Upper lobe of left lung (tissue), 4 donors: ENCODE measurements at regions not wholly inside any gene's neighbourhood (a gene's known extent, or its start where the extent isn't known, plus 50 kb on each side); places are given as distances from the start of the nearest gene placed in this dataset.

ENCODE experiments used
- EP300 ChIP-seq, 4 donors: sonication (generic); formaldehyde crosslinking; IDR thresholded peaks; one replicate each; pipeline ENCODE4 v1.5.1; 2017; ENCODE audit warnings: antibody characterized with exemption in 4 of 4, control low read depth in 2 of 4
- POLR2AphosphoS5 ChIP-seq, 2 donors: sonication (generic); formaldehyde crosslinking; IDR thresholded peaks; one replicate each; pipeline ENCODE4 v1.5.1; 2017; ENCODE audit warnings: antibody characterized with exemption in 2 of 2
- TF ChIP-seq, protein P1 (sequence below), 6 experiments: fragments of 450-650 bp in 4 of 6; fragments of 200-600 bp in 2 of 6; sonication (generic) in 2 of 6; IDR thresholded peaks; one replicate each; pipeline ENCODE4 v1.5.1; 2016 to 2019; ENCODE audit warnings: antibody characterized with exemption in 6 of 6

DNA sequence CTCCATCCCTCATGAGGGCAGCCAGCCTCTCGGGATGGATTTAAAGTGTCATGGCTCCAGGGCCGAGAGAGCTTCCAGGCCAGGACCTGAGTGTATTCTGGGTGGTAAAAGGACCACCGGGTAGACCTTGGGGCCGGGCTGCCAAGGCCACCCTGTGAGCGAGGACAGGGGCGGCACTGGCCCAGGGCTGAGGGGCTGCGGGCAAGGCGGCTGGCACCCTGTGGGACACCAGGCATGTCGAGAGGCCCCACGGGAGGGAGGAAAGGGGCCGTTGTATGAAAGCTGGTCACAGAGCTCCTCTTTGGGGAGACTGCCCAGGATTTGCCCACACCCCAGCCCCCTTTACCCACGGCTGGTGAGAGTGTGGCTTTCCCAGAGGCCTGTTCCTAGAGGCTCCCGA, 92.3 kb upstream of the RTL6 start:
- TF ChIP-seq, protein P1, sequence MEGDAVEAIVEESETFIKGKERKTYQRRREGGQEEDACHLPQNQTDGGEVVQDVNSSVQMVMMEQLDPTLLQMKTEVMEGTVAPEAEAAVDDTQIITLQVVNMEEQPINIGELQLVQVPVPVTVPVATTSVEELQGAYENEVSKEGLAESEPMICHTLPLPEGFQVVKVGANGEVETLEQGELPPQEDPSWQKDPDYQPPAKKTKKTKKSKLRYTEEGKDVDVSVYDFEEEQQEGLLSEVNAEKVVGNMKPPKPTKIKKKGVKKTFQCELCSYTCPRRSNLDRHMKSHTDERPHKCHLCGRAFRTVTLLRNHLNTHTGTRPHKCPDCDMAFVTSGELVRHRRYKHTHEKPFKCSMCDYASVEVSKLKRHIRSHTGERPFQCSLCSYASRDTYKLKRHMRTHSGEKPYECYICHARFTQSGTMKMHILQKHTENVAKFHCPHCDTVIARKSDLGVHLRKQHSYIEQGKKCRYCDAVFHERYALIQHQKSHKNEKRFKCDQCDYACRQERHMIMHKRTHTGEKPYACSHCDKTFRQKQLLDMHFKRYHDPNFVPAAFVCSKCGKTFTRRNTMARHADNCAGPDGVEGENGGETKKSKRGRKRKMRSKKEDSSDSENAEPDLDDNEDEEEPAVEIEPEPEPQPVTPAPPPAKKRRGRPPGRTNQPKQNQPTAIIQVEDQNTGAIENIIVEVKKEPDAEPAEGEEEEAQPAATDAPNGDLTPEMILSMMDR (IDR thresholded peaks at IDR 0.05) = no peak
- TF ChIP-seq EP300 (IDR thresholded peaks at IDR 0.05) (no peak), POLR2AphosphoS5 (IDR thresholded peaks at IDR 0.05) (no peak)
